ENCODE measurements at regions not wholly inside any gene's neighbourhood (a gene's known extent, or its start where the extent isn't known, plus 50 kb on each side); places are given as distances from the start of the nearest gene placed in this dataset.

DNA sequence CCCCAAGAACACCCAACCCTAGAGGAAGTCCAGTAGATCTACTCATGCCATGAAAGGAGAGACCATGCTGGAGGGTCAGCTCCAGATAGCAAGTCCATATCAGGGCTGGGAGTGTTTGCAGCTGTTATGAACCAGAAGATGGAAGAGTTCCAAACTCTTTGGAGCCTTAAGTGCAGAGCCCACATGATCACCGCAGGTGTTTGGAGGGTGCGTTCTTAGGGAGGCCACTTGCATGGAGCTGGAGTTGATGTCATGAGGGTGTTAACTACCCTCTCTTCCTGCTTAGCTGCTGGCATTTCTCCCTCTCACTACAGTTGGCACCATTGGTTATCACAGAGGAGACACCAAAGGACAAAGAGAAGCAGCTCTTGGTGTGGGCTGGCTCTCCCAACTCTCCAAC is 616.9 kb downstream of the AJAP1 start:
- ATAC-seq (no peak), DNase-seq (no peak)
- H3K4me1 ChIP-seq = no peaks in the 10 kb centered on the region
- H3K4me3 ChIP-seq = no peak overlapping the region
- H3K27ac ChIP-seq = no peak overlapping the region
- no peak for TF ChIP-seq POLR2A (IDR thresholded peaks at IDR 0.05)
- TF ChIP-seq, protein P1, sequence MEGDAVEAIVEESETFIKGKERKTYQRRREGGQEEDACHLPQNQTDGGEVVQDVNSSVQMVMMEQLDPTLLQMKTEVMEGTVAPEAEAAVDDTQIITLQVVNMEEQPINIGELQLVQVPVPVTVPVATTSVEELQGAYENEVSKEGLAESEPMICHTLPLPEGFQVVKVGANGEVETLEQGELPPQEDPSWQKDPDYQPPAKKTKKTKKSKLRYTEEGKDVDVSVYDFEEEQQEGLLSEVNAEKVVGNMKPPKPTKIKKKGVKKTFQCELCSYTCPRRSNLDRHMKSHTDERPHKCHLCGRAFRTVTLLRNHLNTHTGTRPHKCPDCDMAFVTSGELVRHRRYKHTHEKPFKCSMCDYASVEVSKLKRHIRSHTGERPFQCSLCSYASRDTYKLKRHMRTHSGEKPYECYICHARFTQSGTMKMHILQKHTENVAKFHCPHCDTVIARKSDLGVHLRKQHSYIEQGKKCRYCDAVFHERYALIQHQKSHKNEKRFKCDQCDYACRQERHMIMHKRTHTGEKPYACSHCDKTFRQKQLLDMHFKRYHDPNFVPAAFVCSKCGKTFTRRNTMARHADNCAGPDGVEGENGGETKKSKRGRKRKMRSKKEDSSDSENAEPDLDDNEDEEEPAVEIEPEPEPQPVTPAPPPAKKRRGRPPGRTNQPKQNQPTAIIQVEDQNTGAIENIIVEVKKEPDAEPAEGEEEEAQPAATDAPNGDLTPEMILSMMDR (IDR thresholded peaks at IDR 0.05) = no peak
- no peaks in the 10 kb centered on the region for H3K27me3 ChIP-seq
- intact Hi-C loops (cut with DNase I) = no loop called here
- H3K9me3 ChIP-seq = no peaks in the 10 kb centered on the region
- no peaks in the 10 kb centered on the region for H3K36me3 ChIP-seq
- WGBS (ENCODE audit: insufficient coverage, low coverage, low lambda C conversion rate, missing lambda C conversion rate) = no CpG with 5 or more reads among the region's 2 CpGs

DNA sequence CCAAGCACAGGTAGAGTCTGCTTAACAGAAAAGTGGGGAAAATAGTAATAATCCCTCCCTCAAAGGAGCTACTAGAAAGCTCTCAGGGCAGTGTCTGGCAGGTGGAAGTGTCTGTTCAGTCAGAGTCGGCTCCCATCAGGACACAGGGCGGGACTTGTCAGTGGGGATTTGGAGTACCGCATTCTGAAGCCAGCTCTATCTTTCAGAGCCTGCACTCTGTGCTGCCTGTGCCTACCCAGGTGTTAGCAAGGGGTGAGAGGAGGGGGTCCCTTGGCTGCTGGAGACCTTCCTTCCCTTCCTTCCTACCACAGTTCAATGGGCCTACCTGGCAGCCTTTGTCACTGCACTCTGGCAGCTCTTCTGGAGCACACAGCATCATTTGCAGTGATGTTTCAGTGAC is 615.5 kb downstream of the AJAP1 start:
- H3K27ac ChIP-seq = no peak overlapping the region
- no peaks in the 10 kb centered on the region for H3K9me3 ChIP-seq
- intact Hi-C loops (cut with DNase I) = no loop called here
- no CpG with 5 or more reads among the region's 3 CpGs for WGBS (ENCODE audit: insufficient coverage, low coverage, low lambda C conversion rate, missing lambda C conversion rate)
- DNase-seq (no peak), ATAC-seq (no peak)
- H3K4me3 ChIP-seq = no peak overlapping the region
- TF ChIP-seq, protein P1 (IDR thresholded peaks at IDR 0.05) = no peak
- no peaks in the 10 kb centered on the region for H3K27me3 ChIP-seq
- H3K4me1 ChIP-seq = no peaks in the 10 kb centered on the region
- H3K36me3 ChIP-seq = no peaks in the 10 kb centered on the region

DNA sequence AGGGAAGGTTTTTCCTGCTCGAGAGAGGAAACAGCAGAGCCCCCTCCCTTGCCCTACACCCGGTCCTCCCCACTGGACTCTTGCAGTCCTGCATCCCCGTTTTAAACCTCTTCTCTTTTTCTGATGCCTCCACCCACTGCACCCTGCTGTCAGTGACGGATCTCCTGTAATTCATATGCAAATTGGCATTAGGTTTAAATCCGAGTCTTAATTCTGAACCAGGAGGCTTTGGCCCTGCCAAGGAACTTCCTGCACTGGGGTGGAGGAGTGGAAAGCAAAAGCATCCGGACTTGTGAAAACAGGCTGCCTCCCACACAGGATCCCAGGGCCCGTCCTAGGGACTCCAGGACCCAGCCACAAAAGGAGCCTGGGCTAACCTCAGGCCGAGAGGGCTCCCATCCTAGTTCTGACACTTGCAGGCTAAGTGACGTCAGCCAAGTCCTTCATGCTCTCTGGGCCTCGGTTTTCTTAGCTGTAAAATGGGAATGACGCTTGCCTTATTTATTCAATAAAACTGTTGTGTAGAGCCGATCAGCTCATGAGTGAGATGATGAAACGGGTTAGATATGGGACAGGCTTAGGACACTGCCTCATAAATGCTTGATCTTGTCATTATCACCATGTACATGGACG is 613.3 kb downstream of the AJAP1 start:
- intact Hi-C loops (cut with DNase I) = no loop called here
- no peaks in the 10 kb centered on the region for H3K9me3 ChIP-seq
- DNase-seq (no peak), ATAC-seq (no peak)
- H3K36me3 ChIP-seq = no peaks in the 10 kb centered on the region
- H3K27me3 ChIP-seq = no peaks in the 10 kb centered on the region
- no peak overlapping the region for H3K4me3 ChIP-seq
- TF ChIP-seq, protein P1 (IDR thresholded peaks at IDR 0.05) = no peak
- TF ChIP-seq POLR2A (IDR thresholded peaks at IDR 0.05) = no peak
- no peak overlapping the region for H3K27ac ChIP-seq
- 18% methylated on average over 8 of the region's 14 CpGs for WGBS (ENCODE audit: insufficient coverage, low coverage, low lambda C conversion rate, missing lambda C conversion rate)
- no peaks in the 10 kb centered on the region for H3K4me1 ChIP-seq

DNA sequence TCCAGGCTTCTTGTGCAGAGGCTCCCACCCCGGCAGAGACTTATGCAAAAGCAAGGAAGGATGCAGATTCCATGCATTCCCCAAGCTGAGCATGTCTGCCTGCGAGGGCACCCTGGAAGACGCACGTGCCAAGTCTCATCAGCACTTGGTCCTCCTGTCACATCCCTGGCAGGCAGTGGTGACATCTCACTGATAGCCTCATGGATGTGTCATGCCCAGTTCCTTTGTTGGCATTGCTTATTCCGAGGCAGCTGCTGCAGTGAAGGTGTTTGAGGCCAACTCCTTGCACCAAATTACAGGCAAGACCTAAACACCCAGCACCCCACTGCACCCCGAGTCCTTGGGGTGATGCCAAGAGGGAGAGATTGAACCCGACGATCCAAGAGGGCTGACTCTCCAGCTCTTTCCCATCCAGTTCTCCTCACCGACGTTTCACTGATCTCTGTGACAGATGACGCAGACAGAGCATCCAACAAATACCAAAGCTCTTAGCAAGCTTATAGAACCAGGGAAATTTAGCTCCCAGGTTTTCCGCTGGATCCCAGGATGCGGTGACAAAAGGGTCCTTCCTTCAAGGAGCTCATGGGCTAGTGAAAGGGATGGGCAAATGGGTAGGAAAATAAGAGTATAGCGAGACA is 611.1 kb downstream of the AJAP1 start:
- ATAC-seq (no peak), DNase-seq (no peak)
- Histone ChIP-seq H3K4me1 (no peaks in the 10 kb centered on the region), H3K36me3 (no peaks in the 10 kb centered on the region), H3K9me3 (no peaks in the 10 kb centered on the region), H3K27ac (no peak overlapping the region), H3K4me3 (no peak overlapping the region), H3K27me3 (no peaks in the 10 kb centered on the region)
- WGBS (ENCODE audit: insufficient coverage, low coverage, low lambda C conversion rate, missing lambda C conversion rate) = 66% methylated on average over 10 of the region's 14 CpGs
- intact Hi-C loops (cut with DNase I) = no loop called here
- TF ChIP-seq, protein P1 (IDR thresholded peaks at IDR 0.05) = no peak
- no peak for TF ChIP-seq POLR2A (IDR thresholded peaks at IDR 0.05)

Data from right lobe of liver (tissue), 6 donors.